ENCODE measurements at regions not wholly inside any gene's neighbourhood (a gene's known extent, or its start where the extent isn't known, plus 50 kb on each side); places are given as distances from the start of the nearest gene placed in this dataset.

GRCh38 chr13:22825186-22825585 is 355.6 kb upstream of the SGCG start:
- Histone ChIP-seq H3K27me3 (replicated peaks in 2 of 5; ENCODE audit: control insufficient read depth in 4 of 5, insufficient read depth in 5 of 5, low read length in 4 of 5) (no peaks in the 10 kb centered on the region), H3K27ac (ENCODE audit: insufficient read depth in 1 of 2, low read depth in 1 of 2, low read length in 2 of 2, poor library complexity in 1 of 2, severe bottlenecking in 2 of 2) (no peak overlapping the region), H3K36me3 (ENCODE audit: control insufficient read depth in 4 of 4, insufficient read depth in 4 of 4, low read length in 3 of 4) (no peaks in the 10 kb centered on the region), H3K9me3 (ENCODE audit: control extremely low read depth in 1 of 5, control insufficient read depth in 4 of 5, insufficient read depth in 2 of 5, low read depth in 1 of 5, low read length in 4 of 5) (no peaks in the 10 kb centered on the region), H3K4me3 (ENCODE audit: control insufficient read depth in 1 of 7, extremely low read depth in 1 of 7, insufficient read depth in 4 of 7, low read depth in 2 of 7, low read length in 6 of 7) (no peak overlapping the region), H3K4me1 (ENCODE audit: control extremely low read depth in 1 of 4, control insufficient read depth in 4 of 4, insufficient read depth in 4 of 4, low read length in 3 of 4) (no peaks in the 10 kb centered on the region)
- WGBS (ENCODE audit: insufficient coverage) = no CpG with 5 or more reads among the region's 1 CpG
- CTCF ChIA-PET = no interaction called here
- POLR2A ChIA-PET = no interaction called here
- DNase-seq = no peak

- Histone ChIP-seq H3K4me3 (ENCODE audit: control insufficient read depth in 1 of 7, extremely low read depth in 1 of 7, insufficient read depth in 4 of 7, low read depth in 2 of 7, low read length in 6 of 7) (no peak overlapping the region), H3K4me1 (ENCODE audit: control extremely low read depth in 1 of 4, control insufficient read depth in 4 of 4, insufficient read depth in 4 of 4, low read length in 3 of 4) (no peaks in the 10 kb centered on the region), H3K36me3 (ENCODE audit: control insufficient read depth in 4 of 4, insufficient read depth in 4 of 4, low read length in 3 of 4) (no peaks in the 10 kb centered on the region), H3K9me3 (ENCODE audit: control extremely low read depth in 1 of 5, control insufficient read depth in 4 of 5, insufficient read depth in 2 of 5, low read depth in 1 of 5, low read length in 4 of 5) (no peaks in the 10 kb centered on the region), H3K27ac (ENCODE audit: insufficient read depth in 1 of 2, low read depth in 1 of 2, low read length in 2 of 2, poor library complexity in 1 of 2, severe bottlenecking in 2 of 2) (no peak overlapping the region), H3K27me3 (replicated peaks in 2 of 5; ENCODE audit: control insufficient read depth in 4 of 5, insufficient read depth in 5 of 5, low read length in 4 of 5) (no peaks in the 10 kb centered on the region)
- no peak for DNase-seq
- CTCF ChIA-PET = no interaction called here
- no CpG with 5 or more reads among the region's 2 CpGs for WGBS (ENCODE audit: insufficient coverage)
- POLR2A ChIA-PET = no interaction called here
Observed at GRCh38 chr13:22828081-22828480, 352.7 kb upstream of the SGCG start.

DNA sequence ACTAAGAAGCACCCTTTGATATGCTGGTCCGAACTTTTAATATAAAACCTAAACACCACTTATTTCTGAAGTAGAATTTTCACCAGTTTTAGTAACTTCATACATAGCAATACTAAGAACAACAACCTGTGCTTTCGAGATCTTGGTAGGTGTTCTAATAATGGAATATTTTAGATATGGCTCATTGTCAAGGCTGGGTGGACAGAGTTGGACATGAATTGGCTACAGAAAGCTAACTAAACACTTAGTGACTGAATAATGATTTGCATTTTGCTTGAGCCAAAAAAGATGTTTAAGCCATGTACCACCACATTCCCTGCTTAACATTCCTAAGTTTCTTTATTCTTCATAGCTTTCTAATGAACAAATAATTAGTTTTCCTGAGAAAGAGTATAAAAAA is 344.3 kb upstream of the SGCG start:
- Histone ChIP-seq H3K27ac (ENCODE audit: insufficient read depth in 1 of 2, low read depth in 1 of 2, low read length in 2 of 2, poor library complexity in 1 of 2, severe bottlenecking in 2 of 2) (no peak overlapping the region), H3K4me3 (ENCODE audit: control insufficient read depth in 1 of 7, extremely low read depth in 1 of 7, insufficient read depth in 4 of 7, low read depth in 2 of 7, low read length in 6 of 7) (no peak overlapping the region), H3K36me3 (ENCODE audit: control insufficient read depth in 4 of 4, insufficient read depth in 4 of 4, low read length in 3 of 4) (no peaks in the 10 kb centered on the region), H3K9me3 (ENCODE audit: control extremely low read depth in 1 of 5, control insufficient read depth in 4 of 5, insufficient read depth in 2 of 5, low read depth in 1 of 5, low read length in 4 of 5) (no peaks in the 10 kb centered on the region), H3K4me1 (ENCODE audit: control extremely low read depth in 1 of 4, control insufficient read depth in 4 of 4, insufficient read depth in 4 of 4, low read length in 3 of 4) (peaks cover 0 to 6% (median 0%) of the 10 kb centered on the region in 4 experiments), H3K27me3 (replicated peaks in 2 of 5; ENCODE audit: control insufficient read depth in 4 of 5, insufficient read depth in 5 of 5, low read length in 4 of 5) (peaks cover 0 to 28% (median 8%) of the 10 kb centered on the region in 5 experiments)
- WGBS (ENCODE audit: insufficient coverage) = no CpG with 5 or more reads among the region's 2 CpGs
- no peak for DNase-seq
- ChIA-PET POLR2A (no interaction called here), CTCF (no interaction called here)

DNA sequence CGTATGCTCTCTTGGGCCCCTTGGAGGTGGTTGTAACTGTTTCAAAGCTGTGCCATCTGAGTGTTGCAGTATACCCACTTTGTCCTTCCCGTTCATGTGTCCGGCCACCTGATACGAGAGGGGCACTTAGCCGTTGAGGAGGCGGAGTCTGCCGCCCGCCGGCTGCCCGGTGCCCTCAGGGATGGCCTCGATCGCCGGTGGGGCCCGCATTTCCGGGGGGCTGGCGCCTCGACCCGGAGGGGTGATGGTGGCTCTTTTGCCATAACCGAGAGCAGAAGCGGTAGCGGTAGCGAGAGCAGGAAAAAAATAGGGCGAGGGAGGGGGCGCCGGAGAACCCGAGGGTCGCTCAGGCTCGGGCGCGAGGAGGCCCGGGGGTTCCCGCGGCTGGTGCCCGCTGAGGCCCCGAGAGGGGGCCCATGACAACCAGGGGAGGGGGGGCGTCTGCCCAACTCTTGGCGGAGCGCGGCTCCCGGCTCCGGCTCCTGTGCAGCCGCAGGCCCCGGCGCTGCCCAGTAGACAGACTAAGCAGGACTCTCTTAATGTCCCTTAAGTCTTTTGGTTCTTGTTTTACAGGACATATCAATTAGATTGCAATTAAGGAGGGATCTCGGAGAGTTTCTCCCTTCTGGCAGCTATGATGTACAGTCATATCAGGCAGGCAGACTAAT is 342.7 kb upstream of the SGCG start:
- Histone ChIP-seq H3K4me1 (ENCODE audit: control extremely low read depth in 1 of 4, control insufficient read depth in 4 of 4, insufficient read depth in 4 of 4, low read length in 3 of 4) (peaks cover 0 to 6% (median 0%) of the 10 kb centered on the region in 4 experiments), H3K9me3 (ENCODE audit: control extremely low read depth in 1 of 5, control insufficient read depth in 4 of 5, insufficient read depth in 2 of 5, low read depth in 1 of 5, low read length in 4 of 5) (no peaks in the 10 kb centered on the region), H3K36me3 (ENCODE audit: control insufficient read depth in 4 of 4, insufficient read depth in 4 of 4, low read length in 3 of 4) (no peaks in the 10 kb centered on the region), H3K4me3 (ENCODE audit: control insufficient read depth in 1 of 7, extremely low read depth in 1 of 7, insufficient read depth in 4 of 7, low read depth in 2 of 7, low read length in 6 of 7) (peak overlapping the region in 3 of 7 experiments; percentile 28 to 69 (median 45)), H3K27ac (ENCODE audit: insufficient read depth in 1 of 2, low read depth in 1 of 2, low read length in 2 of 2, poor library complexity in 1 of 2, severe bottlenecking in 2 of 2) (no peak overlapping the region), H3K27me3 (replicated peaks in 2 of 5; ENCODE audit: control insufficient read depth in 4 of 5, insufficient read depth in 5 of 5, low read length in 4 of 5) (peaks cover 0 to 28% (median 8%) of the 10 kb centered on the region in 5 experiments)
- DNase-seq = peak in 1 of 3 donors; percentile 8
- POLR2A ChIA-PET = no interaction called here
- CTCF ChIA-PET = no interaction called here
- 19% methylated on average over 26 of the region's 45 CpGs for WGBS (ENCODE audit: insufficient coverage)

- H3K9me3 ChIP-seq (ENCODE audit: control extremely low read depth in 1 of 5, control insufficient read depth in 4 of 5, insufficient read depth in 2 of 5, low read depth in 1 of 5, low read length in 4 of 5) = no peaks in the 10 kb centered on the region
- peaks cover 0 to 6% (median 0%) of the 10 kb centered on the region in 4 experiments for H3K4me1 ChIP-seq (ENCODE audit: control extremely low read depth in 1 of 4, control insufficient read depth in 4 of 4, insufficient read depth in 4 of 4, low read length in 3 of 4)
- peaks cover 0 to 28% (median 8%) of the 10 kb centered on the region in 5 experiments for H3K27me3 ChIP-seq (replicated peaks in 2 of 5; ENCODE audit: control insufficient read depth in 4 of 5, insufficient read depth in 5 of 5, low read length in 4 of 5)
- no peak for DNase-seq
- H3K4me3 ChIP-seq (ENCODE audit: control insufficient read depth in 1 of 7, extremely low read depth in 1 of 7, insufficient read depth in 4 of 7, low read depth in 2 of 7, low read length in 6 of 7) = no peak overlapping the region
- ChIA-PET POLR2A (no interaction called here), CTCF (no interaction called here)
- no peaks in the 10 kb centered on the region for H3K36me3 ChIP-seq (ENCODE audit: control insufficient read depth in 4 of 4, insufficient read depth in 4 of 4, low read length in 3 of 4)
- WGBS (ENCODE audit: insufficient coverage) = 89% methylated on average over 5 of the region's 7 CpGs
- H3K27ac ChIP-seq (ENCODE audit: insufficient read depth in 1 of 2, low read depth in 1 of 2, low read length in 2 of 2, poor library complexity in 1 of 2, severe bottlenecking in 2 of 2) = no peak overlapping the region
Observed at GRCh38 chr13:22839603-22840530, 340.9 kb upstream of the SGCG start.

- POLR2A ChIA-PET = no interaction called here
- H3K9me3 ChIP-seq (ENCODE audit: control extremely low read depth in 1 of 5, control insufficient read depth in 4 of 5, insufficient read depth in 2 of 5, low read depth in 1 of 5, low read length in 4 of 5) = no peaks in the 10 kb centered on the region
- CTCF ChIA-PET = interaction anchor here (0.6 kb wide), 1 partner anchor 25 kb away, joined by 3 read pairs; no protein-coding TSS in a partner anchor
- DNase-seq = no peak
- H3K36me3 ChIP-seq (ENCODE audit: control insufficient read depth in 4 of 4, insufficient read depth in 4 of 4, low read length in 3 of 4) = no peaks in the 10 kb centered on the region
- H3K27ac ChIP-seq (ENCODE audit: insufficient read depth in 1 of 2, low read depth in 1 of 2, low read length in 2 of 2, poor library complexity in 1 of 2, severe bottlenecking in 2 of 2) = no peak overlapping the region
- H3K4me1 ChIP-seq (ENCODE audit: control extremely low read depth in 1 of 4, control insufficient read depth in 4 of 4, insufficient read depth in 4 of 4, low read length in 3 of 4) = no peaks in the 10 kb centered on the region
- no peaks in the 10 kb centered on the region for H3K27me3 ChIP-seq (replicated peaks in 2 of 5; ENCODE audit: control insufficient read depth in 4 of 5, insufficient read depth in 5 of 5, low read length in 4 of 5)
- H3K4me3 ChIP-seq (ENCODE audit: control insufficient read depth in 1 of 7, extremely low read depth in 1 of 7, insufficient read depth in 4 of 7, low read depth in 2 of 7, low read length in 6 of 7) = no peak overlapping the region
- 100% methylated on average over 1 of the region's 2 CpGs for WGBS (ENCODE audit: insufficient coverage)
Observed at GRCh38 chr13:22846551-22846950, 334.2 kb upstream of the SGCG start.

DNA sequence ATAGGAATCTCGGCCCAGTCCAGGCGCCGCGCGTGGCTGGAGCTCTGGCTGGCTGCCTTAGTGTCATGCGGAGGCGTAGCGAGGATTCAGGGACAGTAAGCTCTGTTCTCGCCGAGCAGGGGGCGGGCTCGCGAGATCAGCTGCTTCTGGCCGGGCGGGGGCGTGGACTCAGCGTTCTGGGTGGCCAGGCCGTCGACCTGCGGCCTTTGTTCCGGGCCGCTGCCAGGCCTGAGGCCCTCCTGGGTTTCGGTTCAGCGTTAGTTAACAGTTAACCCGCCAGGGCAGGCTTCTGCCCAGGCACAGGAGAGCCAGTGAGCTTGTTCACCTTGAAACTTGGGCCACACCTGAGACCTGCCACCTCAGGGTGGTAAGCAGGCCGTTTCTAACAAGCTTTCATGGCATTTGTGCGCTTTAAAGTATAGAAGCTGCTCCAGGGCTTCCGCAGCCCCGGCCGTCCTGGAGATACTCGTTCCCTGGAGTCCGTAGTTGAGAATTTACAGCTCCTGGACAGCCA is 332.2 kb upstream of the SGCG start:
- H3K4me1 ChIP-seq (ENCODE audit: control extremely low read depth in 1 of 4, control insufficient read depth in 4 of 4, insufficient read depth in 4 of 4, low read length in 3 of 4) = no peaks in the 10 kb centered on the region
- H3K4me3 ChIP-seq (ENCODE audit: control insufficient read depth in 1 of 7, extremely low read depth in 1 of 7, insufficient read depth in 4 of 7, low read depth in 2 of 7, low read length in 6 of 7) = no peak overlapping the region
- DNase-seq = no peak
- H3K36me3 ChIP-seq (ENCODE audit: control insufficient read depth in 4 of 4, insufficient read depth in 4 of 4, low read length in 3 of 4) = no peaks in the 10 kb centered on the region
- H3K27me3 ChIP-seq (replicated peaks in 2 of 5; ENCODE audit: control insufficient read depth in 4 of 5, insufficient read depth in 5 of 5, low read length in 4 of 5) = no peaks in the 10 kb centered on the region
- ChIA-PET CTCF (interaction anchor here (1.0 kb wide), 1 partner anchor 11 kb away, joined by 3 read pairs; no protein-coding TSS in a partner anchor), POLR2A (no interaction called here)
- no peaks in the 10 kb centered on the region for H3K9me3 ChIP-seq (ENCODE audit: control extremely low read depth in 1 of 5, control insufficient read depth in 4 of 5, insufficient read depth in 2 of 5, low read depth in 1 of 5, low read length in 4 of 5)
- 97% methylated on average over 31 of the region's 32 CpGs for WGBS (ENCODE audit: insufficient coverage)
- H3K27ac ChIP-seq (ENCODE audit: insufficient read depth in 1 of 2, low read depth in 1 of 2, low read length in 2 of 2, poor library complexity in 1 of 2, severe bottlenecking in 2 of 2) = no peak overlapping the region

Measured in common myeloid progenitor, CD34-positive (primary cell).